SK-N-SH (cell line): ENCODE measurements at regions not wholly inside any gene's neighbourhood (a gene's known extent, or its start where the extent isn't known, plus 50 kb on each side); places are given as distances from the start of the nearest gene placed in this dataset.

Experiments
- CTCF ChIA-PET: fragments of 300-600, 350-600 bp; formaldehyde crosslinking; extraction: SDS; loops from one replicate; lab custom pipeline; 2021; lab: Yijun Ruan, JAX
- POLR2A ChIA-PET: fragments of 350-600 bp; sonication (Branson Sonifier 250); formaldehyde crosslinking; extraction: SDS; loops from one replicate; lab custom pipeline; 2020; ENCODE audit warnings: antibody characterized with exemption, inconsistent platforms; lab: Yijun Ruan, JAX
- DNase-seq: peaks from one replicate; pipeline ENCODE4 v3.0.0; 2012
- H2AFZ ChIP-seq: fragments of 200-600 bp; sonication (generic); 2 replicates; pipeline ENCODE4 v1.8.1; 2016; ENCODE audit warnings: antibody characterized with exemption, mild to moderate bottlenecking, low read depth
- H3F3A ChIP-seq: fragments of 200-600 bp; sonication (generic); replicated peaks from 2 replicates; pipeline ENCODE3; 2016; ENCODE audit warnings: antibody characterized with exemption, mild to moderate bottlenecking; ENCODE audit not compliant: insufficient read depth
- H3K27ac ChIP-seq, 2 experiments: fragments of 200-500 bp in 1 of 2; fragments of 200-600 bp in 1 of 2; sonication (Bioruptor generic) in 1 of 2; sonication (generic), shearing (Covaris generic) in 1 of 2; 2 replicates each; pipeline versions ENCODE4 v1.5.1 to v1.6.1; 2014 to 2016; ENCODE audit warnings: low read depth in 2 of 2, inconsistent platforms in 1 of 2, low read length in 1 of 2, mild to moderate bottlenecking in 1 of 2, mixed read lengths in 1 of 2
- H3K27me3 ChIP-seq: fragments of 200-600 bp; sonication (generic), shearing (Covaris generic); 2 replicates; pipeline ENCODE4 v1.6.1; 2016; ENCODE audit warnings: mixed run types; ENCODE audit not compliant: insufficient read depth
- H3K36me3 ChIP-seq, 2 experiments: fragments of 200-500 bp in 1 of 2; fragments of 200-600 bp in 1 of 2; sonication (Bioruptor generic) in 1 of 2; sonication (generic) in 1 of 2; replicated peaks in 1 of 2; 2 replicates each; pipeline versions ENCODE3 to v1.5.1; 2014 to 2016; ENCODE audit warnings: low read length in 1 of 2, mild to moderate bottlenecking in 1 of 2; ENCODE audit not compliant: insufficient read depth in 2 of 2, control insufficient read depth in 1 of 2
- H3K4me1 ChIP-seq, 2 experiments: fragments of 200-500 bp in 1 of 2; fragments of 200-600 bp in 1 of 2; sonication (Bioruptor generic) in 1 of 2; sonication (generic), shearing (Covaris generic) in 1 of 2; 2 replicates each; pipeline versions ENCODE4 v1.5.1 to v1.6.1; 2014 to 2016; ENCODE audit warnings: low read depth in 1 of 2, low read length in 1 of 2, mixed run types in 1 of 2; ENCODE audit not compliant: insufficient read depth in 2 of 2, control insufficient read depth in 1 of 2
- H3K4me2 ChIP-seq: fragments of 200-600 bp; sonication (generic), shearing (Covaris generic); 2 replicates; pipeline ENCODE4 v1.6.1; 2017; ENCODE audit warnings: mixed run types
- H3K4me3 ChIP-seq, 2 experiments: fragments of 200-500 bp in 1 of 2; fragments of 200-600 bp in 1 of 2; sonication (Bioruptor generic) in 1 of 2; sonication (generic), shearing (Covaris generic) in 1 of 2; 2 replicates each; pipeline versions ENCODE4 v1.5.1 to v1.8.1; 2014 to 2016; ENCODE audit warnings: low read depth in 2 of 2, inconsistent platforms in 1 of 2, low read length in 1 of 2, mild to moderate bottlenecking in 1 of 2, mixed read lengths in 1 of 2, moderate library complexity in 1 of 2
- H3K79me2 ChIP-seq: fragments of 200-600 bp; sonication (generic); 2 replicates; pipeline ENCODE4 v1.8.1; 2017; ENCODE audit warnings: mild to moderate bottlenecking; ENCODE audit not compliant: insufficient read depth
- H3K9ac ChIP-seq: fragments of 200-600 bp; sonication (generic); 2 replicates; pipeline ENCODE4 v1.6.1; 2017; ENCODE audit warnings: mixed run types
- H3K9me2 ChIP-seq: fragments of 200-600 bp; sonication (generic); 2 replicates; pipeline ENCODE4 v1.6.1; 2017; ENCODE audit warnings: mixed run types
- H3K9me3 ChIP-seq: fragments of 200-600 bp; sonication (generic); 2 replicates; pipeline ENCODE4 v1.6.1; 2017; ENCODE audit warnings: mixed run types, mild to moderate bottlenecking, moderate library complexity
- H4K20me1 ChIP-seq: fragments of 200-600 bp; sonication (generic); 2 replicates; pipeline ENCODE4 v1.6.1; 2017; ENCODE audit warnings: mild to moderate bottlenecking, mixed run types; ENCODE audit not compliant: insufficient read depth
- ELF1 ChIP-seq: IDR thresholded peaks from 2 replicates; pipeline ENCODE4 v1.4.0; 2012
- EP300 ChIP-seq, 2 experiments: IDR thresholded peaks; 2 replicates each; pipeline versions ENCODE4 v1.4.0 to v1.6.1; 2012; ENCODE audit warnings: borderline replicate concordance in 1 of 2, low read depth in 1 of 2, low read length in 1 of 2
- EZH2phosphoT487 ChIP-seq: fragments of 200-600 bp; sonication (generic); IDR thresholded peaks from 2 replicates; pipeline ENCODE4 v1.6.1; 2017; ENCODE audit warnings: low read depth, mixed run types, mild to moderate bottlenecking, antibody characterized with exemption, moderate library complexity, borderline replicate concordance
- FOXM1 ChIP-seq: IDR thresholded peaks from 2 replicates; pipeline ENCODE4 v1.4.0; 2012; ENCODE audit warnings: low read depth, mild to moderate bottlenecking
- GABPA ChIP-seq: IDR thresholded peaks from 2 replicates; pipeline ENCODE4 v1.4.0; 2012; ENCODE audit warnings: low read depth, mild to moderate bottlenecking
- GATA2 ChIP-seq: sonication (generic); formaldehyde crosslinking; IDR thresholded peaks from 2 replicates; pipeline ENCODE4 v1.5.0; 2020; ENCODE audit warnings: mild to moderate bottlenecking, missing genetic modification reagents
- MEF2A ChIP-seq: IDR thresholded peaks from 2 replicates; pipeline ENCODE4 v1.4.0; 2012; ENCODE audit warnings: low read depth, borderline replicate concordance
- NFIC ChIP-seq: IDR thresholded peaks from 2 replicates; pipeline ENCODE4 v1.4.0; 2012; ENCODE audit warnings: borderline replicate concordance
- NRF1 ChIP-seq: IDR thresholded peaks from 2 replicates; pipeline ENCODE4 v1.6.1; 2012; ENCODE audit warnings: low read depth, mild to moderate bottlenecking, low read length
- PBX3 ChIP-seq: IDR thresholded peaks from 2 replicates; pipeline ENCODE4; 2012
- POLR2AphosphoS5 ChIP-seq: IDR thresholded peaks from 2 replicates; pipeline ENCODE4 v1.6.1; 2012; ENCODE audit warnings: low read depth, low read length
- RAD21 ChIP-seq: IDR thresholded peaks from 2 replicates; pipeline ENCODE4 v1.6.1; 2012; ENCODE audit warnings: mild to moderate bottlenecking, low read length
- RCOR1 ChIP-seq: fragments of 150-350 bp; IDR thresholded peaks from 2 replicates; pipeline ENCODE4 v1.6.1; 2017; ENCODE audit warnings: antibody characterized with exemption, low read length
- RFX5 ChIP-seq: IDR thresholded peaks from 2 replicates; pipeline ENCODE4 v1.6.1; 2012; ENCODE audit warnings: mild to moderate bottlenecking, improper control_type of control experiment, low read length
- RXRA ChIP-seq: IDR thresholded peaks from 2 replicates; pipeline ENCODE4 v1.4.0; 2012; ENCODE audit warnings: low read depth, mild to moderate bottlenecking, borderline replicate concordance
- SIN3A ChIP-seq: IDR thresholded peaks from 2 replicates; pipeline ENCODE4 v1.6.1; 2012; ENCODE audit warnings: low read depth, mild to moderate bottlenecking, low read length, moderate library complexity, borderline replicate concordance
- SMC3 ChIP-seq: IDR thresholded peaks from 2 replicates; pipeline ENCODE4 v1.6.1; 2012; ENCODE audit warnings: low read depth, low read length, improper control_type of control experiment
- TAF1 ChIP-seq: IDR thresholded peaks from 2 replicates; pipeline ENCODE4 v1.6.1; 2012; ENCODE audit warnings: low read depth, mild to moderate bottlenecking, low read length, moderate library complexity, borderline replicate concordance
- USF2 ChIP-seq: fragments of 150-350 bp; IDR thresholded peaks from 2 replicates; pipeline ENCODE4 v1.6.1; 2017; ENCODE audit warnings: antibody characterized with exemption, low read length, low read depth, borderline replicate concordance
- ZBTB33 ChIP-seq: IDR thresholded peaks from 2 replicates; pipeline ENCODE4 v1.4.0; 2012; ENCODE audit warnings: low read depth, borderline replicate concordance
- WGBS: methylation state at CpG from one replicate; pipeline ENCODE4 v1.1.6; 2017; ENCODE audit warnings: low lambda C conversion rate; 5-methylcytosine and 5-hydroxymethylcytosine counted together

DNA sequence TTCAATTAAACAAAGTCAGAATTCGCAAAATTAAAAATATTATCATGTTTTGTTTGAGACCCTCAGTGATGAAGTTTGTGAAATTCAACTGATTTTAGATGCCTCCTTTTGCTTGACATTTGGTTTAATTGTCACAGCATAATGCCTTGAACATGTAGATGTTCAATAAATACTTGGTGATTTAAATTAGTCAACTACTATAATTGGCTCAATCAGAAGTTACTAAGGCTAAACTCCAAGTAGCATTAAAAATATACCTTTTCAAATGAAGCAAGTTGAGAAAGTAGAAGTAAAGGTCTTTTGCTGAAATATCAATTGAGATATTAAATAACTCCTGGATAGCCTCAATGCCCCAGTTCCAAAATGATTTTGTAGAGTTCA lies 145.8 kb upstream of the AKIRIN2 start:
- TF ChIP-seq RCOR1 (no peak), SIN3A (no peak), EP300 (IDR thresholded peaks at IDR 0.05; ENCODE audit: borderline replicate concordance in 1 of 2, low read depth in 1 of 2, low read length in 1 of 2) (no peak), PBX3 (no peak), MEF2A (no peak), ELF1 (no peak), RXRA (no peak), POLR2AphosphoS5 (no peak), TAF1 (no peak), NRF1 (no peak), GATA2 (CRISPR knock-in tag) (no peak), RFX5 (no peak), SMC3 (no peak), EZH2phosphoT487 (no peak), GABPA (no peak), FOXM1 (no peak), ZBTB33 (no peak), NFIC (no peak), USF2 (no peak), RAD21 (no peak)
- Histone ChIP-seq H3K4me3 (no peak overlapping the region), H3K27ac (no peak overlapping the region), H3K36me3 (no peaks in the 10 kb centered on the region), H4K20me1 (no peaks in the 10 kb centered on the region), H3K9ac (no peak overlapping the region), H3K4me1 (no peaks in the 10 kb centered on the region), H3F3A (no peaks in the 10 kb centered on the region), H3K9me3 (no peaks in the 10 kb centered on the region), H3K79me2 (no peaks in the 10 kb centered on the region), H3K9me2 (no peaks in the 10 kb centered on the region), H3K27me3 (no peaks in the 10 kb centered on the region), H3K4me2 (no peak overlapping the region), H2AFZ (no peak overlapping the region)
- WGBS: 67% methylated on average over 1 of the region's 1 CpG
- DNase-seq: no peak
- CTCF ChIA-PET: interaction anchor here (1.2 kb wide), 1 partner anchor 10 kb away, joined by 3 read pairs; no protein-coding TSS in a partner anchor
- POLR2A ChIA-PET: no interaction called here
